Prostate gland (tissue), 2 donors: ENCODE measurements at regions not wholly inside any gene's neighbourhood (a gene's known extent, or its start where the extent isn't known, plus 50 kb on each side); places are given as distances from the start of the nearest gene placed in this dataset.

Experiments used
- CTCF ChIP-seq, 4 experiments: fragments of 200-600 bp in 2 of 4; fragments of 450-650 bp in 2 of 4; sonication (generic) in 2 of 4; IDR thresholded peaks; 1 replicate in 3 of 4; 2 replicates in 1 of 4; pipeline ENCODE4 v1.5.1; 2016 to 2019; ENCODE audit warnings: antibody characterized with exemption in 4 of 4, mild to moderate bottlenecking in 2 of 4, moderate library complexity in 2 of 4
- POLR2A ChIP-seq: fragments of 450-650 bp; IDR thresholded peaks from one replicate; pipeline ENCODE4 v1.6.1; 2016; ENCODE audit warnings: antibody characterized with exemption, mild to moderate bottlenecking

DNA sequence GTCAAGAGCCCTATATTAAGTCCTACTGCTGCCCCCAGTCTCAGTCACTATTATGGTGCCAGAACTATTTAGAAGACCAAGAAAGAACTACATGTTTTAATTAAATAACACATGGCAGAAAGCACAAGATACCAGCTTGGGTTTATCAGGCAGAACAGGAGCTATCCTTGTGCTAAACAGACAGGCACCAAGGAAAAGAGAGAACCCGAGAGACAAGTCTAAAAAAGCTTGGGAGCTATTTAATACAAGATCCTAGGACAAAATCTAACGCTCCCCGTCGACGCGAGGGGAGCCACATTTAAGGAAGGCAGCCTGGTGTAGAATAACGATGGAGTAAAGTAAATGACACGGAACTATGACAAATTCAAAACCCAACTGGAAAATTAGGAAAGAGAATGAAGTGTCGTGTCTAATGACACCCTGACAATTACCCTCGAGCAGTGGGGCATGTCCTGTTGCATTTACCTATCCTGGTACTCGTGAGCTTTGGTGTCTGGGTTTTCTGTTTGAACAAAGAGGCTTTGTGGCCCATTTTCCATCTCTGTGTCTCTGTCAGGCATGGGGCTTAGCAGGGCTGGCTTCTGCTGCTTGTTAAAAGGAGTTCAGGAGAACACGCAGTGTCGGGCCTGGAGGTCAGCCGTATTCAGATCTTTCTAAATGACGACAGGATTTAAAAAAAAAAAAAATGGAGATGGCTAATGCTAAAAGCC is 140.6 kb downstream of the ETNK1 start:
- TF ChIP-seq POLR2A, result no peak
- no peak for TF ChIP-seq CTCF (IDR thresholded peaks at IDR 0.05)
